ENCODE measurements at regions not wholly inside any gene's neighbourhood (a gene's known extent, or its start where the extent isn't known, plus 50 kb on each side); places are given as distances from the start of the nearest gene placed in this dataset.

DNA sequence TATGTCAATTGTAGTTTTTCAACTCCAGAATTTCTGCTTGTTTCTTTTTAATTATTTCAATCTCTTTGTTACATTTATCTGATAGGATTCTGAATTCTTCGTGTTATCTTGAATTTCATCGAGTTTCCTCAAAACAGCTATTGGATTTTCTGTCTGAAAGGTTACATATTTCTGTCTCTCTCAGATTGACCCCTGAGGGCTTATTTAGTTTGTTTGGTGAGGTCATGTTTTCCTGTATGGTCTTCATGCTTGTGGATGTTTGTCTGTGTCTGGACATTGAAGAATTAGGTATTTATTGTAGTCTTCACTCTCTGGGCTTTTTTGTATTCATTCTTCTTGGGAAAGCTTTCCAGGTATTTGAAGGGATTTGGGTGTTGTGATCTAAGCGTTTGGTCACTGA is 85.6 kb downstream of the SNAPC1 start:
- H3K27ac Mint-ChIP-seq, result no peak overlapping the region
- H3K4me1 Mint-ChIP-seq, result no peaks in the 10 kb centered on the region
- DNase-seq, result no peak
- no peak overlapping the region for H3K4me3 Mint-ChIP-seq
- no peaks in the 10 kb centered on the region for H3K36me3 Mint-ChIP-seq
- H3K9me3 Mint-ChIP-seq, result peaks cover 0 to 4% (median under 1%) of the 10 kb centered on the region in 6 donors
- peaks cover 2 to 15% (median 3%) of the 10 kb centered on the region in 3 donors for H3K27me3 Mint-ChIP-seq (ENCODE audit: low read depth in 3 of 3)

DNA sequence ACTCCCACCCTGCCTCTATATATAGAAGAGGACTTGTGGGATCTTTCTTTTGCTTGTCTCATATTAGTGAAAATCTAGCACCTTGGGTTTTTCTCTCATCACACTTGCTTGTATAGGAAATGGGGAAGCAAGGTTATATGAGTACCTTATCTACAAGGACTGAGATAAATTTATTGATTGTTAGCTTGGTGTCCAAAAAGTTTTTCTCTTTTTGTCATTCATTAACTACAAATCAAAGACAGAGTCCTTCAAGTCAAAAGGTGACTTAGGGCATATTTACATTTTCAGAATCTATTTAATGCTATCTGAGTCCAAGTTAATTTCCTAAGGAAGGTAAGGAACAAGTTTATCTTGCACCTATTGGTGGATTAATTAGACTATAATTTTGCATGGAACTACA is 92.7 kb downstream of the SNAPC1 start:
- Mint-ChIP-seq H3K27ac (no peak overlapping the region), H3K9me3 (peaks cover 0 to 1% (median 0%) of the 10 kb centered on the region in 6 donors), H3K27me3 (ENCODE audit: low read depth in 3 of 3) (peaks cover 0 to 9% (median 6%) of the 10 kb centered on the region in 3 donors), H3K4me3 (no peak overlapping the region), H3K36me3 (peaks cover 0 to 4% (median 0%) of the 10 kb centered on the region in 3 donors), H3K4me1 (no peaks in the 10 kb centered on the region)
- DNase-seq, result no peak

DNA sequence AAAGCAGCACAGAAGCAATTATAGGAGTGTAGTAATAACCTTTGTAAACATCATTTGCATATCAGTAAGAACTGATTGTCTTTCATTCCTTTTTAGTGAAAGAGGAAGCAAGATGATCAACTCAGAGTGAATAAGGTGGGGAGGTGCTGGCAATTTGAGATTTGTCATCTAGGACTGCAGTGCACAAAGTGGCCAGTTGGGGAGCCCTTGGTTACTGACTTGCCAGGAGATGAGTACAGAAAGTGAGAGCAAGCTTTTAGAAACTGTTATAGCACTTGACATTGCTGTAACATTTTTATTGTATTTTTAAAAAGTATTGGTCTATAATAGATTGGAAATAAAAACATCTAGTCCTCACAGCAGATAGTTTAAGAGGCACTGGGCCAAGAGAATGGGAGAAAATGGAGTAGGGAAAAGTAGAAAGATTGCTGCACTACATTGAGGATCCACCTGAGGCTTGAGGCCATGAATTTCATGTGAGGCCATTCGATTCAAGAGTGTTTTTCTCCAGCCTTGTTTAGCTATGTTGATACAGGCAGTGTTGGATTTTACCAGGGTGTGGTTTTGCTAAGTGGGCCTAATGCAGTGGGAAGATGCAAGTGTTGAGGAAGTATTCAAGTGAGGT is 98.2 kb downstream of the SNAPC1 start:
- Mint-ChIP-seq H3K4me1 (no peaks in the 10 kb centered on the region), H3K36me3 (peaks cover 0 to 4% (median 0%) of the 10 kb centered on the region in 3 donors), H3K4me3 (no peak overlapping the region), H3K9me3 (no peaks in the 10 kb centered on the region), H3K27me3 (ENCODE audit: low read depth in 3 of 3) (peaks cover 0 to 11% (median 9%) of the 10 kb centered on the region in 3 donors), H3K27ac (no peak overlapping the region)
- DNase-seq, result peak; percentile 11 to 31 (median 26)

DNA sequence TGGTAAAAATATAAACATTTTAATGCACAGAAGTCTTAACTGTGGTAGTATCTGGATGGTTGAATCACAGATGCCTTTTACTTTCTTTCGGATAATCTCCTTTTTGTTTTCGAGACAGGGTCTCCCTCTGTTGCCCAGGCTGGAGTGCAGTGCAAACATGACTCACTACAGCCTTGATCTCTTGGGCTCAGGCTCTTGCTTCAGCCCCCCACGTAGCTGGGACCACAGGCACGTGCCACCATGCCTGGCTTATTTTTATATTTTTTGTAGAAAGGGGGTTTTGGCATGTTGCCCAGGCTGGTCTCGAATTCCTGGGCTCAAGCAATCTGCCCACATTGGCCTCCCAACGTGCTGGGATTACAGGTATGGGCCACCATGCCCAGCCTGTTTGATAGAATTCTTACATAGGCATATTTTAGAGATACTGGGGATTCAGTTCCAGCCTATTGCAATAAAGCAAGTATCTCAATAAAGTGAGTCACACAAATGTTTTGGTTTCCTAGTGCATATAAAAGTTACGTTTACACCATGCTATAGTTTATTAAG is 99.2 kb downstream of the SNAPC1 start:
- Mint-ChIP-seq H3K4me1 (no peaks in the 10 kb centered on the region), H3K27ac (no peak overlapping the region), H3K27me3 (ENCODE audit: low read depth in 3 of 3) (peaks cover 0 to 9% (median 7%) of the 10 kb centered on the region in 3 donors), H3K9me3 (no peaks in the 10 kb centered on the region), H3K36me3 (peaks cover 0 to 2% (median 0%) of the 10 kb centered on the region in 3 donors), H3K4me3 (no peak overlapping the region)
- DNase-seq, result no peak

DNA sequence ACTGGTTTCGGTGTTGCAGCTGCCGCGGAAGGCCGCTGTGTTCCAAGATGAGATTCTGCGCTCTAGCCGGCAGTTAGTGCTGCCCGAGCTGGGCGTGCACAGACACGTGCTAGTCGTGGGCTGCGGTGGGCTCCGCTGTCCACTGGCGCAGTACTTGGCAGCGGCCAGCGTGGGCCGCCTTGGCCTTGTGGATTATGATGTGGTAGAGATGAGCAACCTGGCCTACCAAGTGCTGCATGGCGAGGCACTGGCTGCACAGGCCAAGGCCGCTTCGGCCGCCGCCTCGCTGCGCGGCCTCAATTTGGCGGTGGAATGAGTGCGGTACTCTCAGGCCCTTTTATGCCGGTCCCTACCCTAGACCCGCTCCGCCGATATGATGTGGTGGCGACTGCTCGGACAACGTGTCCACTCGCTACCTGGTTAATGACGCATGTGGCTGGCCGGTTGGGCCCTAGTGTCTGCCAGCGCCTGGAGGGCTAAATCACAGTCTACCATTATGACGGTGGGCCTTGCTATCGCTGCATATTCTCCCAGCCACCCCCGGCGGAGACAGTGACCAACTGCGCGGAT is 102.2 kb downstream of the SNAPC1 start:
- H3K4me3 Mint-ChIP-seq, result no peak overlapping the region
- peaks cover 6 to 7% of the 10 kb centered on the region in 2 donors for H3K4me1 Mint-ChIP-seq
- no peak for DNase-seq
- peaks cover 0 to under 1% (median 0%) of the 10 kb centered on the region in 3 donors for H3K36me3 Mint-ChIP-seq
- peaks cover 0 to 2% (median 0%) of the 10 kb centered on the region in 6 donors for H3K9me3 Mint-ChIP-seq
- no peak overlapping the region for H3K27ac Mint-ChIP-seq
- H3K27me3 Mint-ChIP-seq (ENCODE audit: low read depth in 3 of 3), result peaks cover 2 to 7% (median 3%) of the 10 kb centered on the region in 3 donors

DNA sequence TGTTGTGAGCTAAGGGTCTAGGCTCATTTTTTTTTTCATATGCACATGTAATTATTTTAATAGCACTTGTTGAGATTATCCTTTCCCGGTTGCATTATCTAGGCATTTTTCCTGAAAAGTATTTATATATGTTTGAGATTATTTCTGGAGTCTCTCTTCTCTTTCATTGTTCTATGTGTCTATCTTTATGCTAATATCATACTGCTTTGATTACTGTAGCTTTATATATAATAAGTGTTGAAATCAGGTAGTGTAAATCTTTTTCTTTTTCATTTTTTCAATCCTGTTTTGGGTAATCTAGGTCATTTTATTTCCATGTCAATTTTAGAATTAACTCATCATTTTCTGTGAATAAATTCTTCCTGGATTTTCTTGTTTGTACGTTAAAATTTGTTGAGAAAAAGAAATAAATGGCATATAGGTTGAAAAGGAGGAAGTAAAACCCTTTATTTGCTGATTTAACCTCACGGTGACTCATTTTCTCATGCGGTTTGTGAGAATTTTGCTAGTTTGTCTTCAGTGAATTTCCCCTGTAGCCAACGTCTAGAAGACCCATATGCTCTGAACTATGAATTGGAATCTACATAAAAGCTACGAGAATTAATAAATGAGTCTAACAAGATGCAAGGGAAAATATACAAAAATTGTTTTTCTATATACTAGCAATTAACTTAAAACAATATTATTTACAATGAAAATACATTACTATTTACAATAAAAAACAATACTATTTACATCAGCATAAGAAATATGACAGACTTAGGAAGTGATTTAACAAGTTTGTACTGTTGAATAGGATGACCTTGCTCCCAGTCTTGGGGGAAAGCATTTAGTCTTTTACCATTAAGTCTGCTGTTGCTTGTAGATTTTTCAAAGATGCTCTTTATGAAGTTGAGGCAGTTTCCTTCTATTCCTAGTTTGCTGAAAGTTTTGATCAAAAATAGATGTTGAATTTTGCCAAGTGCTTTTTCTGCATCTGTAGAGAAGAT is 105.0 kb downstream of the SNAPC1 start:
- DNase-seq, result no peak
- Mint-ChIP-seq H3K9me3 (peaks cover 0 to 15% (median 9%) of the 10 kb centered on the region in 6 donors), H3K4me1 (peaks cover 6 to 7% of the 10 kb centered on the region in 2 donors), H3K27ac (no peak overlapping the region), H3K27me3 (ENCODE audit: low read depth in 3 of 3) (peaks cover 3 to 12% (median 8%) of the 10 kb centered on the region in 3 donors), H3K4me3 (no peak overlapping the region), H3K36me3 (peaks cover 0 to 7% (median 3%) of the 10 kb centered on the region in 3 donors)

DNA sequence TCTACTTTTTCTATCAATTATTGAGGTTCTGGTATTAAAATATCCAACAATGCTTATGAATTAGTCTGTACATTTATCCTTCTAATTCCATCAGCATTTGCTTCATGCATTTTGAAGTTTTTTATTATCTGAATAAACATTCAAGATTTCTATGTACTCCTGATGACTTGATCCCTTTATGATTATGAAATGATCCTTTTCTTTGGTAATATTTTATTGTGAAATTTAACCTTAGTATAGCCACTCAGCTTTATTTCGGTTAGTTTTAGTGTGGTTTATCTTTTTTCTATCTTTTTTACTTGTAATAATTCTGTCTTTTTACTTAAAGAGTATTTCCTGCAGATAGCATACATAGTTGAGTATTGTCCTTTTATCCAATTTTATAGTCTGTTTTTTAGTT is 106.6 kb downstream of the SNAPC1 start:
- peaks cover 6 to 7% of the 10 kb centered on the region in 2 donors for H3K4me1 Mint-ChIP-seq
- no peak for DNase-seq
- peaks cover 0 to 15% (median 9%) of the 10 kb centered on the region in 6 donors for H3K9me3 Mint-ChIP-seq
- no peak overlapping the region for H3K27ac Mint-ChIP-seq
- H3K4me3 Mint-ChIP-seq, result no peak overlapping the region
- H3K36me3 Mint-ChIP-seq, result peaks cover 0 to 7% (median 3%) of the 10 kb centered on the region in 3 donors
- H3K27me3 Mint-ChIP-seq (ENCODE audit: low read depth in 3 of 3), result peaks cover 8 to 14% (median 9%) of the 10 kb centered on the region in 3 donors

DNA sequence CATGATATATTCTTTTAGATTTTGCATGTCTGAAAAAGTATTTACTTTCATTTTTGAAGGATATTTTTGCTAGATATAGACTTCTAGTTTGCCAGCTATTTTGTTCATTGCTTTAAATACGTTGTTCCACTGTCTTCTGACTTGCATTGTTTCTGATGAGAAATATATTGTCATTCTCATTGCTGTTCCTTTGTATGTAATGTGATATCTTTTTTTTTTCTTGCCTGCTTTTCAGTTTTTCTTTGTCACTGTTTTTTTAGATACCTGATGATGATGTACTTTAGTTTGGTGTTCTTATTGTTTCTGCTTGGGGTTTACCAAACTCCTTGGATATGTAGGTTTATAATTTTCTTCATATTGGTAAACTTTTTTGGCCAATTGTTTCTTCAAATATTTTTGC is 107.9 kb downstream of the SNAPC1 start:
- peaks cover 0 to 7% (median 3%) of the 10 kb centered on the region in 3 donors for H3K36me3 Mint-ChIP-seq
- H3K9me3 Mint-ChIP-seq, result peaks cover 0 to 15% (median 9%) of the 10 kb centered on the region in 6 donors
- H3K4me1 Mint-ChIP-seq, result peaks cover 6 to 7% of the 10 kb centered on the region in 2 donors
- no peak for DNase-seq
- H3K27me3 Mint-ChIP-seq (ENCODE audit: low read depth in 3 of 3), result peaks cover 8 to 16% (median 9%) of the 10 kb centered on the region in 3 donors
- no peak overlapping the region for H3K4me3 Mint-ChIP-seq
- H3K27ac Mint-ChIP-seq, result no peak overlapping the region

DNA sequence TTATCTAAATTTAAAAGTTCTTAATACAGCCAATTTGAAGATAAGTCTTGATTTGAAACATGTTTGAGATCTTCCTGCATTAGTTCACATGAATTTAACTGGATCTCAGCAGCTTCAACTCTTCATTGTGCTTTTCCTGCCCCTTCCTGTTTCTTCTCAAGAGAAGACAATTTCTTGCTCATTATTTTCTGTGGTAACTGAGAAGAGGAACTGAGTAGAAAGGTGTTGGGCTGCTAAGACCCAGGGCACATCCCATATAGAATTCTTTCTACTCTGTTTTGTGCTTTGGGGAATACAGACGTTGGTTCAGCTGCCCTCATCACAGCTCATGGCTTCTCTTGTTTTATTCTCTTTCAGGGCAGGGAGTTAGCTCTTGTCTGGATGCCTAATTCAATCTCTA is 110.2 kb downstream of the SNAPC1 start:
- DNase-seq, result no peak
- H3K27me3 Mint-ChIP-seq (ENCODE audit: low read depth in 3 of 3), result peaks cover 8 to 24% (median 19%) of the 10 kb centered on the region in 3 donors
- no peak overlapping the region for H3K4me3 Mint-ChIP-seq
- H3K9me3 Mint-ChIP-seq, result peaks cover 0 to 15% (median 9%) of the 10 kb centered on the region in 6 donors
- H3K36me3 Mint-ChIP-seq, result peaks cover 0 to 7% (median 3%) of the 10 kb centered on the region in 3 donors
- no peak overlapping the region for H3K27ac Mint-ChIP-seq
- H3K4me1 Mint-ChIP-seq, result peaks cover under 1 to 4% of the 10 kb centered on the region in 2 donors

DNA sequence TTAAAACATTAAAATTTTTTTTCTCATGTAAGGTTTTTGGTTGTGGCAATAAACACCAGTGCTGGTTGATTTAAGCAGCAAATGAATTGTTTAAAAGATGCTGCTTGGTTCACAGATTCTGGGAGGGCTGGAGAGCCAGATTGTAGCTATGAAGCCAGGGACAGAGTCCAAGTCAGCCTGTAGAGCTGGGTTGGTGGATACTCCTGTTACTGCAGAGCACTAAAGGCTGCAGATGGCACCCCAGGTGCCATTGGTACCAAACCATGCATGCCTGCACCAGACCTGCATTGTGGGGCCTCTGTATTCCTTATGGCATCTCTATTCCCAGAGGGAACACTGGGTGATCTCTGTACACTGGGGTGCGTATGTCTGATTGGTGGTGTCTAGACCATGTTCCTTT is 113.3 kb downstream of the SNAPC1 start:
- peaks cover 2 to 23% (median 22%) of the 10 kb centered on the region in 3 donors for H3K27me3 Mint-ChIP-seq (ENCODE audit: low read depth in 3 of 3)
- H3K36me3 Mint-ChIP-seq, result peaks cover 0 to 3% (median 2%) of the 10 kb centered on the region in 3 donors
- H3K4me3 Mint-ChIP-seq, result no peak overlapping the region
- no peak for DNase-seq
- peaks cover 0 to 9% (median 7%) of the 10 kb centered on the region in 6 donors for H3K9me3 Mint-ChIP-seq
- H3K4me1 Mint-ChIP-seq, result no peaks in the 10 kb centered on the region
- H3K27ac Mint-ChIP-seq, result no peak overlapping the region

DNA sequence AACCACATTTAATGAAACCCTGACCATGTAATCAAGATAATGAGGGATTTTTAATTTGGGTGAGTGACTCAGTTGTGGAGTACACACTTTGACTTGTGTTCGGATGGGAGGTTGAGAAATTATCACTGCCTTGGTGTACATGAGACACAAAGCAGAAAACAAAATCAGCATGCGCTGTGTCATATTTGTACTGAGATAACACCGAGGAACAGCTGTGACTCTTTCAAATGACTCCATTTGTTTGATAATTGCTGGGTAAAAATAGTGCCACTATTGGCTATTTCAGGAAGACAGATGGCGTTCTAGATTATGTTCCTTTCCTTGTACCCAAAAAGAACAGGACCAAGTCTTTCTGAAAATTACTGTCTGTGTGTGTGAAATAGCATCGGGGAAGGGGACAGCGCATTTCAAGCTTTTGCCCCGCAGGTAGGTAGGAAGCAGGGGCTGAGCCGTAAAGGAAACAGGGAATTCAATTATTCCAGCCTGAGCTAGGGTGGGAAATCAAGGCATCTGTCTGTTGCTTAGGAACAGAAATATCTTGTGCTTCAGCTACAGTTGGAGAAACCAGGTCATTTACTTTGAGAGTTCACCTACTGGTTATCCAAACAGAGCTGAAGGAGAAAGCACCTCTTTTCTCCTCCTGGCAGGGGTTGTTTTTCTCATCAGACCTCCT is 114.3 kb downstream of the SNAPC1 start:
- H3K27me3 Mint-ChIP-seq (ENCODE audit: low read depth in 3 of 3), result peaks cover 2 to 23% (median 20%) of the 10 kb centered on the region in 3 donors

DNA sequence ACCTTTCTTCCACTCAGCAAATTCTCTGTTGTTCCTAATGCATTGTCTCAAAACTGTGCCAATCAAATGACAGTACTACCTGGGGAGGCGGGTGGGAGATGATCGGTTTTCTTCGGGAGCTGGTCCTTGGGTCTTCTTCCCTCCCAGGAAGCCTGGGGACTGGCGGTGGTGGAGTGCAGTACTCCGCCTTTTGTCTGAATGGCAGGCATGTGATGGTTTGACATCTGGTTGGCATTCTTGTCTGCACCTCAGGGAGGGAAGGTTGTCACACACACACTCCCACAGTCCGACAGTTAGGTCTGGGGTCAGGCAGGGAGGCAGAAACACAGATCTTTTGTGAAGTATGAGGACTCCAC is 114.8 kb downstream of the SNAPC1 start:
- no peak overlapping the region for H3K27ac Mint-ChIP-seq
- no peaks in the 10 kb centered on the region for H3K9me3 Mint-ChIP-seq
- peaks cover 2 to 23% (median 23%) of the 10 kb centered on the region in 3 donors for H3K27me3 Mint-ChIP-seq (ENCODE audit: low read depth in 3 of 3)
- DNase-seq, result no peak
- H3K4me1 Mint-ChIP-seq, result no peaks in the 10 kb centered on the region
- H3K36me3 Mint-ChIP-seq, result no peaks in the 10 kb centered on the region
- no peak overlapping the region for H3K4me3 Mint-ChIP-seq

More for the DNA sequence above, 114.3 kb downstream of the SNAPC1 start:
- Mint-ChIP-seq H3K36me3 (no peaks in the 10 kb centered on the region), H3K4me3 (no peak overlapping the region), H3K4me1 (no peaks in the 10 kb centered on the region), H3K9me3 (no peaks in the 10 kb centered on the region), H3K27ac (no peak overlapping the region)
- no peak for DNase-seq

DNA sequence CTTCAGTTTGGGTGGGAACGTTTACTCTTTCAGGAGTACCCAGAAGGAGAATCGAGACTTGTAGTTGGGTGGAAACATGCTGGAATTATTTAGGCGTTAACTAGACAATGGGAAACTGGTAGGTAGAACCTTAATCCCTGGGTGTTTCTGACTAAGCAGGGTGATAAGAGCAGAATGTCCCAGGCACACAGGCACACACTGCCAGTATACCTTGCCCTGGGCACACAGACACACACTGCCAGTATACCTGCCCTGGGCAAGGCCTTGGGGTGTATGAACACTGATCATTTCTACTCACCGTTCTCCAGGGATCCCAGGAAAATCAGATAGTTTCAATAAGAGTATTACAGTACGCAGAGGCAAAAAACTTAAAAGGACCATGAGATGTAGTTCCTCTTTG is 115.5 kb downstream of the SNAPC1 start:
- H3K4me1 Mint-ChIP-seq, result no peaks in the 10 kb centered on the region
- no peaks in the 10 kb centered on the region for H3K9me3 Mint-ChIP-seq
- peaks cover 2 to 23% (median 17%) of the 10 kb centered on the region in 3 donors for H3K27me3 Mint-ChIP-seq (ENCODE audit: low read depth in 3 of 3)
- no peak overlapping the region for H3K27ac Mint-ChIP-seq
- no peaks in the 10 kb centered on the region for H3K36me3 Mint-ChIP-seq
- no peak for DNase-seq
- H3K4me3 Mint-ChIP-seq, result no peak overlapping the region
